K562 (cell line): ENCODE measurements at regions not wholly inside any gene's neighbourhood (a gene's known extent, or its start where the extent isn't known, plus 50 kb on each side); places are given as distances from the start of the nearest gene placed in this dataset.

ENCODE experiments used
- CTCF ChIP-seq, 3 experiments: IDR thresholded peaks in 2 of 3; conservative IDR thresholded peaks in 1 of 3; 2 replicates each; pipeline ENCODE4 v1.5.1; 2011 to 2012; ENCODE audit warnings: low read length in 3 of 3, mild to moderate bottlenecking in 3 of 3, control low read depth in 2 of 3, improper control_type of control experiment in 1 of 3, inconsistent platforms in 1 of 3, low read depth in 1 of 3, mixed read lengths in 1 of 3, moderate library complexity in 1 of 3; ENCODE audit not compliant: insufficient read depth in 2 of 3
- ELF4 ChIP-seq: fragments of 450-650 bp; formaldehyde crosslinking; IDR thresholded peaks from 2 replicates; pipeline ENCODE4 v1.4.0; 2022; ENCODE audit warnings: missing genetic modification characterization
- FOXJ3 ChIP-seq: sonication (generic); formaldehyde crosslinking; IDR thresholded peaks from 2 replicates; pipeline ENCODE4 v1.4.0; 2020; ENCODE audit warnings: mild to moderate bottlenecking, missing genetic modification reagents
- SP1 ChIP-seq: sonication (generic); formaldehyde crosslinking; IDR thresholded peaks from 2 replicates; pipeline ENCODE4 v1.8.1; 2022; ENCODE audit warnings: mild to moderate bottlenecking, missing genetic modification reagents
- TAF7 ChIP-seq: fragments of 450-650 bp; IDR thresholded peaks from 2 replicates; pipeline ENCODE4 v1.6.1; 2016; ENCODE audit warnings: missing genetic modification characterization, missing compliant biosample characterization
- YY1 ChIP-seq, 3 experiments: IDR thresholded peaks; 2 replicates each; pipeline ENCODE4 v1.6.1; 2011; ENCODE audit warnings: low read length in 2 of 3, mild to moderate bottlenecking in 2 of 3, moderate library complexity in 2 of 3, borderline replicate concordance in 1 of 3, control low read depth in 1 of 3, low read depth in 1 of 3; ENCODE audit not compliant: insufficient read depth in 3 of 3, insufficient replicate concordance in 2 of 3, control insufficient read depth in 1 of 3, insufficient read length in 1 of 3; ENCODE audit errors: extremely low read depth in 1 of 3
- ZNF239 ChIP-seq: fragments of 250-450 bp; sonication (Bioruptor Pico); IDR thresholded peaks from 2 replicates; pipeline ENCODE4 v1.4.0; 2020; ENCODE audit warnings: mild to moderate bottlenecking
- TF ChIP-seq, protein P1 (sequence below): fragments of 250-450 bp; sonication (Bioruptor Pico); IDR thresholded peaks from 2 replicates; pipeline ENCODE4 v1.8.0; 2021; ENCODE audit warnings: moderate library complexity, mild to moderate bottlenecking, inconsistent platforms
- TF ChIP-seq, protein P2 (sequence below), 2 experiments: fragments of 450-650 bp in 1 of 2; sonication (generic) in 1 of 2; formaldehyde crosslinking in 1 of 2; IDR thresholded peaks in 1 of 2; conservative IDR thresholded peaks in 1 of 2; 2 replicates each; pipeline versions ENCODE4 v1.6.1 to v1.8.1; 2016 to 2023; ENCODE audit warnings: mild to moderate bottlenecking in 2 of 2, moderate library complexity in 2 of 2, inconsistent platforms in 1 of 2, missing genetic modification reagents in 1 of 2

GRCh38 chr9:102054811-102055210, 316.4 kb upstream of the GRIN3A start:
- TF ChIP-seq, protein P1, sequence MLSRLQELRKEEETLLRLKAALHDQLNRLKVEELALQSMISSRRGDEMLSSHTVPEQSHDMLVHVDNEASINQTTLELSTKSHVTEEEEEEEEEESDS (CRISPR knock-in tag), result no peak
- TF ChIP-seq ZNF239 (CRISPR knock-in tag) (no peak), TAF7 (no peak), ELF4 (CRISPR knock-in tag) (no peak), SP1 (CRISPR knock-in tag) (no peak), YY1 (IDR thresholded peaks at IDR 0.05; ENCODE audit: borderline replicate concordance in 1 of 3, control insufficient read depth in 1 of 3, extremely low read depth in 1 of 3, insufficient read depth in 3 of 3, insufficient read length in 1 of 3, insufficient replicate concordance in 2 of 3, low read depth in 1 of 3, low read length in 2 of 3) (no peak), FOXJ3 (CRISPR knock-in tag) (no peak), CTCF (IDR thresholded peaks at IDR 0.05 in 2 of 3, conservative IDR thresholded peaks at IDR 0.05 in 1 of 3; ENCODE audit: insufficient read depth in 2 of 3, low read depth in 1 of 3, low read length in 3 of 3) (no peak)
- TF ChIP-seq, protein P2, sequence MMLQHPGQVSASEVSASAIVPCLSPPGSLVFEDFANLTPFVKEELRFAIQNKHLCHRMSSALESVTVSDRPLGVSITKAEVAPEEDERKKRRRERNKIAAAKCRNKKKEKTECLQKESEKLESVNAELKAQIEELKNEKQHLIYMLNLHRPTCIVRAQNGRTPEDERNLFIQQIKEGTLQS (IDR thresholded peaks at IDR 0.05), result no peak
- TF ChIP-seq, protein P2 (CRISPR knock-in tag; conservative IDR thresholded peaks at IDR 0.05), result no peak
